RWPE2 (cell line): ENCODE measurements at regions not wholly inside any gene's neighbourhood (a gene's known extent, or its start where the extent isn't known, plus 50 kb on each side); places are given as distances from the start of the nearest gene placed in this dataset.

Source experiments
- ATAC-seq: fragments of 200-7000 bp; cut with Tn5 transposase; 3 replicates; pipeline ENCODE4 v1.9.1; 2021; ENCODE audit warnings: low read depth
- DNase-seq: peaks from one replicate; pipeline ENCODE4 v3.0.0-alpha.2; 2020; ENCODE audit warnings: low spot score
- H3K27ac ChIP-seq: fragments of 450-650 bp; 2 replicates; pipeline ENCODE4 v1.5.1; 2017; ENCODE audit warnings: mild to moderate bottlenecking; ENCODE audit not compliant: poor library complexity, severe bottlenecking
- H3K27me3 ChIP-seq: fragments of 250-450 bp; sonication (Bioruptor Pico); 2 replicates; pipeline ENCODE4 v1.5.1; 2021; ENCODE audit warnings: mild to moderate bottlenecking, moderate library complexity; ENCODE audit not compliant: insufficient read depth, poor library complexity, severe bottlenecking
- H3K36me3 ChIP-seq: fragments of 250-450 bp; sonication (Bioruptor Pico); 2 replicates; pipeline ENCODE4 v1.5.1; 2020; ENCODE audit warnings: low read depth, mild to moderate bottlenecking, moderate library complexity
- H3K4me1 ChIP-seq: fragments of 250-450 bp; sonication (Bioruptor Pico); 2 replicates; pipeline ENCODE4 v1.5.1; 2021; ENCODE audit warnings: mild to moderate bottlenecking, moderate library complexity; ENCODE audit not compliant: insufficient read depth, poor library complexity, severe bottlenecking
- H3K4me3 ChIP-seq: fragments of 250-450 bp; sonication (Bioruptor Pico); 2 replicates; pipeline ENCODE4 v1.5.1; 2021; ENCODE audit warnings: mild to moderate bottlenecking, moderate library complexity; ENCODE audit not compliant: severe bottlenecking
- H3K9me3 ChIP-seq: fragments of 250-450 bp; sonication (Bioruptor Pico); 2 replicates; pipeline ENCODE4 v1.5.1; 2021; ENCODE audit warnings: mild to moderate bottlenecking, moderate library complexity; ENCODE audit not compliant: severe bottlenecking
- CTCF ChIP-seq: fragments of 450-650 bp; IDR thresholded peaks from one replicate; pipeline ENCODE4 v1.5.1; 2017; ENCODE audit warnings: mild to moderate bottlenecking, moderate library complexity; ENCODE audit not compliant: poor library complexity, severe bottlenecking

- H3K4me1 ChIP-seq, result peaks cover 33% of the 10 kb centered on the region
- ATAC-seq (no peak), DNase-seq (no peak)
- TF ChIP-seq CTCF, result no peak
- no peak overlapping the region for H3K4me3 ChIP-seq
- no peak overlapping the region for H3K27ac ChIP-seq
- H3K36me3 ChIP-seq, result no peaks in the 10 kb centered on the region
- no peaks in the 10 kb centered on the region for H3K9me3 ChIP-seq
- no peaks in the 10 kb centered on the region for H3K27me3 ChIP-seq
Observed at GRCh38 chr3:170716172-170716805, 130.4 kb upstream of the SLC7A14 start.

GRCh38 chr3:170714562-170715535, 129.0 kb upstream of the SLC7A14 start:
- H3K27me3 ChIP-seq, result no peaks in the 10 kb centered on the region
- H3K36me3 ChIP-seq, result no peaks in the 10 kb centered on the region
- H3K4me1 ChIP-seq, result peaks cover 33% of the 10 kb centered on the region
- peak overlapping the region; percentile 75 for H3K27ac ChIP-seq
- no peak overlapping the region for H3K4me3 ChIP-seq
- DNase-seq (no peak), ATAC-seq (peak; percentile 83)
- no peak for TF ChIP-seq CTCF
- H3K9me3 ChIP-seq, result no peaks in the 10 kb centered on the region

- H3K4me3 ChIP-seq, result no peak overlapping the region
- no peaks in the 10 kb centered on the region for H3K9me3 ChIP-seq
- no peaks in the 10 kb centered on the region for H3K27me3 ChIP-seq
- peak overlapping the region; percentile 75 for H3K27ac ChIP-seq
- no peak for TF ChIP-seq CTCF
- peaks cover 33% of the 10 kb centered on the region for H3K4me1 ChIP-seq
- DNase-seq (no peak), ATAC-seq (peak; percentile 77)
- no peaks in the 10 kb centered on the region for H3K36me3 ChIP-seq
Observed at GRCh38 chr3:170714122-170714521, 128.2 kb upstream of the SLC7A14 start.

- DNase-seq (no peak), ATAC-seq (no peak)
- no peak for TF ChIP-seq CTCF
- no peaks in the 10 kb centered on the region for H3K27me3 ChIP-seq
- peaks cover 33% of the 10 kb centered on the region for H3K4me1 ChIP-seq
- H3K36me3 ChIP-seq, result no peaks in the 10 kb centered on the region
- peak overlapping the region; percentile 75 for H3K27ac ChIP-seq
- no peaks in the 10 kb centered on the region for H3K9me3 ChIP-seq
- no peak overlapping the region for H3K4me3 ChIP-seq
Observed at GRCh38 chr3:170713653-170714052, 127.8 kb upstream of the SLC7A14 start.
